GM12878 (cell line): ENCODE measurements at regions not wholly inside any gene's neighbourhood (a gene's known extent, or its start where the extent isn't known, plus 50 kb on each side); places are given as distances from the start of the nearest gene placed in this dataset.

ENCODE experiments used
- ATF2 ChIP-seq: IDR thresholded peaks from 2 replicates; pipeline ENCODE4 v1.6.1; 2012; ENCODE audit warnings: low read length, inconsistent platforms
- BMI1 ChIP-seq: fragments of 450-650 bp; IDR thresholded peaks from 2 replicates; pipeline ENCODE4 v1.6.1; 2016; ENCODE audit warnings: mild to moderate bottlenecking, moderate library complexity, borderline replicate concordance
- CHD1 ChIP-seq: IDR thresholded peaks from 2 replicates; pipeline ENCODE4 v1.6.1; 2012; ENCODE audit warnings: low read depth, low read length, improper control_type of control experiment
- FOXM1 ChIP-seq: IDR thresholded peaks from 2 replicates; pipeline ENCODE4 v1.6.1; 2012; ENCODE audit warnings: low read depth, mild to moderate bottlenecking, inconsistent platforms, low read length, moderate library complexity
- MTA3 ChIP-seq: IDR thresholded peaks from 2 replicates; pipeline ENCODE4 v1.6.1; 2012; ENCODE audit warnings: low read length, inconsistent platforms, borderline replicate concordance
- POU2F2 ChIP-seq: IDR thresholded peaks from 3 replicates; pipeline ENCODE4 v1.6.1; 2011; ENCODE audit warnings: low read depth, mild to moderate bottlenecking, low read length, borderline replicate concordance
- SMC3 ChIP-seq: IDR thresholded peaks from 2 replicates; pipeline ENCODE4 v1.6.1; 2011; ENCODE audit warnings: low read length, improper control_type of control experiment, borderline replicate concordance
- SPI1 ChIP-seq: IDR thresholded peaks from 2 replicates; pipeline ENCODE4 v1.6.1; 2011; ENCODE audit warnings: low read depth, mild to moderate bottlenecking, low read length, moderate library complexity, borderline replicate concordance; ENCODE audit not compliant: insufficient read depth
- SREBF1 ChIP-seq: IDR thresholded peaks from 2 replicates; pipeline ENCODE4 v1.6.1; 2012; ENCODE audit warnings: mild to moderate bottlenecking, low read length
- TAF1 ChIP-seq: IDR thresholded peaks from 2 replicates; pipeline ENCODE4 v1.6.1; 2011; ENCODE audit warnings: mild to moderate bottlenecking, low read depth, low read length, borderline replicate concordance
- YY1 ChIP-seq: IDR thresholded peaks from 2 replicates; pipeline ENCODE4 v1.6.1; 2011; ENCODE audit warnings: low read depth, mild to moderate bottlenecking, low read length
- TF ChIP-seq, protein P1 (sequence below): IDR thresholded peaks from 2 replicates; pipeline ENCODE4 v1.6.1; 2011; ENCODE audit warnings: low read depth, low read length, improper control_type of control experiment, borderline replicate concordance

DNA sequence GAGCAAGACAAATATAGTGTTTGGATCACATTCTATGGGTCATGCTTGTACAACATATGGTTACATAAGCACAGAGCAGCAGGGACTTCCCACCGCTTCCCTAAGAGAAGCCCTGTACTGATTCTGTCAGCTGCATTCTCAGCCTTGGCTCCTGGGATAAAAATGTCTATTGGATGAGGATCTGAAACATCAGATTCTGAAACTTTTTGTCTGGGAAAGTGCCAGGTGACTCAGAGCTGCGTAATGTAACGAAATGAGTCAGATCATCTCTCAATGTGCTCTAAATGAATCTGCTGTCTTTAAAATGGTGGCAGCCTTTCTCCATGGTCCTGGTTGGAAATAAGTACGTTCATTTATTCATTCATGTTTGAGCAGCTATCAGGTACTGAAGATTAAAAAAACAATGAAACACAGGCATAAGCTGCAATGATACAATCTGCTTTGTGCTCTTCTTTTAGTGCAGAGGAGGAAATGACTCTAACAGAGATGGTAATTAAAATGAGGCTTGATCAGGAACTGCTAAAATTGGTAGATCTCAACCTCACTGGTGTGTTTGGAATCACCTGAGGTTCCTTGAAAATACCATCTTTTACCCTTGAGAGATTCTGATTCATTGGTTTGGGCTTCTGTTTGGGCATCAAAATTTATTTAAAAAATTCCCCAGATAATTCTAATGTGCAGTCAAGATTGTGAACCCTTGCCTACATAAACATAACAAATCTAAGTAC is 99.1 kb upstream of the NAP1L1 start (continued):
- no peak for TF ChIP-seq TAF1
- TF ChIP-seq SMC3 = no peak
- TF ChIP-seq BMI1 = peak; percentile 76
- no peak for TF ChIP-seq SREBF1
- peak; percentile 92; the same call in 1 of the 2 replicates for TF ChIP-seq FOXM1
- TF ChIP-seq MTA3 = peak; percentile 79; the same call in 1 of the 2 replicates
- peak; percentile 87 for TF ChIP-seq SPI1
- TF ChIP-seq ATF2 = peak; percentile 98
- TF ChIP-seq YY1 = peak; percentile 92
- TF ChIP-seq POU2F2 = peak; percentile 52; the same call in 1 of the 3 replicates
- TF ChIP-seq, protein P1, sequence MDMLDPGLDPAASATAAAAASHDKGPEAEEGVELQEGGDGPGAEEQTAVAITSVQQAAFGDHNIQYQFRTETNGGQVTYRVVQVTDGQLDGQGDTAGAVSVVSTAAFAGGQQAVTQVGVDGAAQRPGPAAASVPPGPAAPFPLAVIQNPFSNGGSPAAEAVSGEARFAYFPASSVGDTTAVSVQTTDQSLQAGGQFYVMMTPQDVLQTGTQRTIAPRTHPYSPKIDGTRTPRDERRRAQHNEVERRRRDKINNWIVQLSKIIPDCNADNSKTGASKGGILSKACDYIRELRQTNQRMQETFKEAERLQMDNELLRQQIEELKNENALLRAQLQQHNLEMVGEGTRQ = no peak
- no peak for TF ChIP-seq CHD1
- TF ChIP-seq, all 136 proteins: peak for 42
